ENCODE measurements at regions not wholly inside any gene's neighbourhood (a gene's known extent, or its start where the extent isn't known, plus 50 kb on each side); places are given as distances from the start of the nearest gene placed in this dataset.
"Not testable (repeated sequence)": the region's sequence is repeated elsewhere in the genome, so short reads cannot be mapped to it uniquely, and the experiment has no call there.

GRCh38 chr2:43152741-43153647 lies 73.4 kb downstream of the ZFP36L2 start:
- in situ Hi-C loops (cut with HindIII; ENCODE audit: low sequenced_read_pairs), result no loop called here
- DNase-seq (ENCODE audit: low spot score), result no peak

GRCh38 chr2:43152186-43152585 lies 74.2 kb downstream of the ZFP36L2 start:
- DNase-seq (ENCODE audit: low spot score), result no peak
- in situ Hi-C loops (cut with HindIII; ENCODE audit: low sequenced_read_pairs), result no loop called here

- in situ Hi-C loops (cut with HindIII; ENCODE audit: low sequenced_read_pairs), result no loop called here
- no peak for DNase-seq (ENCODE audit: low spot score)
These were observed 76.8 kb downstream of the ZFP36L2 start for GRCh38 chr2:43149482-43150107.

- DNase-seq (ENCODE audit: low spot score), result no peak
- in situ Hi-C loops (cut with HindIII; ENCODE audit: low sequenced_read_pairs), result no loop called here
These were observed 80.3 kb downstream of the ZFP36L2 start for GRCh38 chr2:43146083-43146482.

GRCh38 chr2:43144263-43144662 lies 82.1 kb downstream of the ZFP36L2 start:
- in situ Hi-C loops (cut with HindIII; ENCODE audit: low sequenced_read_pairs), result no loop called here
- no peak for DNase-seq (ENCODE audit: low spot score)

- DNase-seq (ENCODE audit: low spot score), result no peak
- in situ Hi-C loops (cut with HindIII; ENCODE audit: low sequenced_read_pairs), result no loop called here
These were observed 82.7 kb downstream of the ZFP36L2 start for GRCh38 chr2:43143756-43144155.

GRCh38 chr2:43142921-43143438 lies 83.4 kb downstream of the ZFP36L2 start:
- in situ Hi-C loops (cut with HindIII; ENCODE audit: low sequenced_read_pairs), result no loop called here
- no peak for DNase-seq (ENCODE audit: low spot score)

- in situ Hi-C loops (cut with HindIII; ENCODE audit: low sequenced_read_pairs); DNase-seq (ENCODE audit: low spot score): not testable (repeated sequence)
These were observed 84.7 kb downstream of the ZFP36L2 start for GRCh38 chr2:43141636-43142151.

GRCh38 chr2:43139996-43140621 lies 86.3 kb downstream of the ZFP36L2 start:
- no peak for DNase-seq (ENCODE audit: low spot score)
- in situ Hi-C loops (cut with HindIII; ENCODE audit: low sequenced_read_pairs), result no loop called here

GRCh38 chr2:43139501-43139900 lies 86.9 kb downstream of the ZFP36L2 start:
- DNase-seq (ENCODE audit: low spot score), result no peak
- in situ Hi-C loops (cut with HindIII; ENCODE audit: low sequenced_read_pairs), result no loop called here

- no peak for DNase-seq (ENCODE audit: low spot score)
- in situ Hi-C loops (cut with HindIII; ENCODE audit: low sequenced_read_pairs), result no loop called here
These were observed 88.0 kb downstream of the ZFP36L2 start for GRCh38 chr2:43138441-43138840.

- DNase-seq (ENCODE audit: low spot score), result no peak
- in situ Hi-C loops (cut with HindIII; ENCODE audit: low sequenced_read_pairs), result no loop called here
These were observed 89.5 kb downstream of the ZFP36L2 start for GRCh38 chr2:43136876-43137275.

- in situ Hi-C loops (cut with HindIII; ENCODE audit: low sequenced_read_pairs), result no loop called here
- no peak for DNase-seq (ENCODE audit: low spot score)
These were observed 90.2 kb downstream of the ZFP36L2 start for GRCh38 chr2:43136011-43136799.

- in situ Hi-C loops (cut with HindIII; ENCODE audit: low sequenced_read_pairs), result no loop called here
- no peak for DNase-seq (ENCODE audit: low spot score)
These were observed 90.8 kb downstream of the ZFP36L2 start for GRCh38 chr2:43135583-43135982.

GRCh38 chr2:43134571-43134889 lies 91.9 kb downstream of the ZFP36L2 start:
- in situ Hi-C loops (cut with HindIII; ENCODE audit: low sequenced_read_pairs), result no loop called here
- no peak for DNase-seq (ENCODE audit: low spot score)

- no peak for DNase-seq (ENCODE audit: low spot score)
- in situ Hi-C loops (cut with HindIII; ENCODE audit: low sequenced_read_pairs), result no loop called here
These were observed 92.5 kb downstream of the ZFP36L2 start for GRCh38 chr2:43133708-43134570.

GRCh38 chr2:43133336-43133707 lies 93.1 kb downstream of the ZFP36L2 start:
- in situ Hi-C loops (cut with HindIII; ENCODE audit: low sequenced_read_pairs), result no loop called here
- no peak for DNase-seq (ENCODE audit: low spot score)

GRCh38 chr2:43132683-43133301 lies 93.6 kb downstream of the ZFP36L2 start:
- DNase-seq (ENCODE audit: low spot score), result no peak

More at GRCh38 chr2:43132683-43133301, 93.6 kb downstream of the ZFP36L2 start:
- in situ Hi-C loops (cut with HindIII; ENCODE audit: low sequenced_read_pairs), result no loop called here
